HG03342 (cell line): ENCODE measurements at regions not wholly inside any gene's neighbourhood (a gene's known extent, or its start where the extent isn't known, plus 50 kb on each side); places are given as distances from the start of the nearest gene placed in this dataset.
"Not testable (repeated sequence)": the region's sequence is repeated elsewhere in the genome, so short reads cannot be mapped to it uniquely, and the experiment has no call there.

Experiments used
- ATAC-seq: cut with Tn5 transposase; IDR thresholded peaks from one replicate; pipeline ENCODE4 v1.9.1; 2021; ENCODE audit warnings: mild to moderate bottlenecking, moderate library complexity; ENCODE audit not compliant: unreplicated experiment

DNA sequence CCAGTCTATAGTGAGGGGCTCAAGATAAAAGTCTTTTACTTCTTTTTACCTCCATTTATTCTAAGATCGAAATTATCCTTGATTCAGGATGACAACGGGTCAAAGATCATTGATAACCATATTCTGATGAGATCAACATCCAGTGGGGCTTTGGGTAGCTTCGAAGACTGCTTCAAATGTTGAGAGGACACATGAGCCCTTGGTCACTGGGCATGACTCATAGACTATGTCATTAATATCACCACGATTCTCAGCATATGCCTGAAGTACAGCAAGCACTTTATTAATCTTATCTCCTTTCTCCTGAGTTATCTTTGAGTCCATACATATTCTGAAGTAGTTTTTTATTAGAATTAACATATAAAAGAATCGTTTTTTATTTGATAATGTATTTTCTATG is 117.1 kb upstream of the DAB2 start:
- ATAC-seq = no peak

DNA sequence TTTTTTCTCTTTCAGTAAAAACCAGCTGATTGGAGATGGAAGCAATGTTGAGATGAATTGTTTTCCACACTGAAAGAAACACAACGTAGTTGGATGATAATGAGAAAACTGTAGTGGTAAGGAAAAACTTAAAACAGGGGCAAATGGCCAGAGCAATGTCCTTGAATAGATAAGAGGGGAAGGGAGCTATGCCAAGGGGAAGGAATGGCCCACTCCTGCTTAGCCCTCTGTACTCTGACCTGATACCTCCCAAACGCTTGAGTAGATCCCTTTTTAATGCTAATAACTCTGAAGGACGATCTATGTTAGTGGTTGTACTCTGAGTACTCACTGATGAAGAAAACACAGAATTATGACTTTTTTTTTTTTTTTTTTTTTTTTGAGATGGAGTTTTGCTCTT is 114.7 kb upstream of the DAB2 start:
- no peak for ATAC-seq

DNA sequence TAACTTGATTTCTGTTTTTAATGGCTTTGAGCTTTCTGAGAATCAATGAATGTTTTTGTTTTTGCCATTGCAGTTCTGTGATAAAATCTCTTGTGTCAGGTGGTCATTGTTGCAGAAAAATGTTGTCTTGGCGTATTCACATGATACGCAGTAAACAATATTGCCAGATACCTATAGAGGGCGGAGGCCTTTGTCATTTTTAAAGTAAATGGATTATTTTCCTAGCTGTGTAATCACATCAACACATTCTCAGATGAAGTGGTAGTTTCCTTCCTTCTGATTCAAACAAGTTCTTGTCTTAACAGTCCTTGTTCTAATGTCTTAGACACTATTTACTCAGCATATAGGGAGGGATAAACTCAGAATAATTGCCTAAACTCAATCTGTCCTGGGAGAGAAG is 109.9 kb upstream of the DAB2 start:
- ATAC-seq = no peak

DNA sequence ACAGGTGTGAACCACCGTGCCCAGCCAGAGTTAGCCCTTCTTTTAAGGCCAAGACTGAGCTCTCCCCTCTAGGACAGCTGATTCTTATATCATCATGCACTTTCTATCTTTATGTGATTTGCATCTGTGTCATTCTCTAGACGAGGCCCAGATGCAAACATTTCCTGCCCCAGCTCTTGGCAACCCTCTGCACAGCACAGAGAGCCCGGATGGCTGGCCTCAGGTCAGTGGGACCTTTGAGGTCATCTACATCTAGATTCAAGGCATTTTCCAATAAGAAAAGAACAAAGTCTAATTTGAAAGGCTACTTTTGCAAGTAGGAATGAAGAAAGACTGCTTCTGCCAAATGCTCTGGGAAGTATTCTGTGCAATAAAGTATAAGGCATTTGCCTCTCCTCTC is 109.0 kb upstream of the DAB2 start:
- no peak for ATAC-seq

DNA sequence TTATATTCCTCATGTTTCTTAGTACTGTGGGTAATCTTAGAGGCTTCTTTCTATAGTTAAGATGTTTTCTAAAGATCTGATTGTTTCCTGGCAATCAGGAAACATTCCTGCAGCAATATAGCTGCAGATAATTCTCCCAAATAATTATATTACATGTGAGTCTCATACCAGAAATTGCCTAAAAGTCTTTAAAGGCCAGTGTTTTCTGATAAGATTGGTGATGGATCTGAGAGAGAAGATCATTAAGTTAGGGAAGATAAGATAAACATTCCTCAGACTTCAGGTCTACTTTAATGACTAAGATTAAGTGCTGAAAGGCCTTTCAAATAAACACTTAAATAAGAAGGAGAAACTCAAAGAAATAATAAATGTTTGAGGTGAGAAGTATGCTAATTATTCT is 107.7 kb upstream of the DAB2 start:
- ATAC-seq = no peak

DNA sequence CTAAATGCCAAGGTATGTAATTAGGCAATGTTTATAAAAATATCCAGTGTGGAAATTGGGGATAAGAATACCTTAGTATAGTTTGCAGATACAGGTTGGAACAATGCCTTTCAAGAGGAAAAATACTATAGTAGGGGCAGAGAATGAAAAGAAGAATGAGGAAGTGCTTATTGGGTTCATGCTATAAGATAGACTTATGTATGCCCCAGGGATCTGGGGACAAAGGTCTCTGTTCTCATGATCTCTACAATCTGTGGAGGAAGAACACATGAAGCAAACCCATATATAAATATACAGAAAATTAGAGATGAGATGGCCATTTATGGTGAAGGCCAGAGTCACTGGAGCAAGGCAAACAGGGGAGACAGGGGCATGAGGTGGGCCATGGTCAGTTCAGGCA is 106.5 kb upstream of the DAB2 start:
- no peak for ATAC-seq

DNA sequence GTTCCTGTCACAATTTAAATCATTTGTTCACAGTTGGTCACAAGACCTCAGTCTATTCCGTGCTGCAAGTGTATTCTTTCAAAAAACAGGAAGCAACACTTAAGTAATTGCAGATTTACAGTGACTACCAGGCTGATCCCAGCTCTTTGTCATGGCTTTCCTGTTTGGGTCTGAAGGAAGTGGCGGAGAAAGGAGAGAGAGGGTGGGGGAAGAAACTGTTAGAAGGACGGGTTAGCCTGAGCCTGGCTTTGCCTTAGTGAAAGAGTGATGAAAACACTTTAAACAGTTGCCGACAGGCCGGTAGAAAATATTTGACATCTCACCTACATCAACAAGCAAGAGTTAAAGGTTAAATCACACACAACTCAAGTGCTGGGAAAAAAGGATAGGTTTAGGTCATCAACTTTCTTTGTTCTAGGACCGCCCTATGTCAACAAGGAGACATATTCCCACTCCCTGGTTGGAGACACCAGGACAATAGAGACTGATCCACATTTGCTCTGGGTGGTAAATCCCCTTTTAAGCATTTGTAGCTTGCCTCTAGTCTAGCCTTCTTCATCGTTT is 102.2 kb upstream of the DAB2 start:
- ATAC-seq = no peak

DNA sequence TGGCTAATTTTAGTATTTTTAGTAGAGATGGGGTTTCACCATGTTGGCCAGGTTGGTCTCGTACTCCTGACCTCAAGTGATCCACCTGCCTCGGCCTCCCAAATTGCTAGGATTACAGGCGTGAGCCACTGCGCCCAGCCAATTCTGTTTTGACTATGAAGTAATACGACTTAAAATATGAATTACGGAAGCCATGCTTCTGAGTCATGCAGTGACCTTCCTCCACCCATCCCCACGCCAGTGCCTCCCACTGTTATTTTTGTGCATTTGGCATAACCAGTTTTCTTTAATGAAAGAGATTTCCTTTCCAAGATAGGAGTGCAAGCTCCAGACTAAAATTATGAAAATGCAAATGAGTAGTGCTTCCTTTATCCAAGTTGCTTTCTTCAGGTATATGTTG is 101.0 kb upstream of the DAB2 start:
- not testable (repeated sequence) for ATAC-seq

DNA sequence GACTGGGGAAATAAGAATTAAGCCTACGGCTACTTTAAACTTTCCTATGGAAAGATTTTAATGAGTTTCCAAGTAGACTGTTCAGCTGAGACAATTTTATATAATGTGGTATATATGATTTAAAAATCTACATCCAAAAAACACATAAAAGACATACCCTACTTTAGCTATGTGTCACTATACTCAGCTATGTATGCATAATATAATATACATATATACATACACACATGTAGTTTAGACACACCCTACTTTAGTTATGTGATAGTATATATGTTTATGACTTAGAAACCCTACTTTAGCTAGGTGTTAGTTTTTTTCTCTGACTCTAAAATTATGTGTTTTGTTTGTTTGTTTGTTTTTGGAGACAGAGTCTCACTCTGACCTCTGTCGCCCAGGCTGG is 100.5 kb upstream of the DAB2 start:
- no peak for ATAC-seq

DNA sequence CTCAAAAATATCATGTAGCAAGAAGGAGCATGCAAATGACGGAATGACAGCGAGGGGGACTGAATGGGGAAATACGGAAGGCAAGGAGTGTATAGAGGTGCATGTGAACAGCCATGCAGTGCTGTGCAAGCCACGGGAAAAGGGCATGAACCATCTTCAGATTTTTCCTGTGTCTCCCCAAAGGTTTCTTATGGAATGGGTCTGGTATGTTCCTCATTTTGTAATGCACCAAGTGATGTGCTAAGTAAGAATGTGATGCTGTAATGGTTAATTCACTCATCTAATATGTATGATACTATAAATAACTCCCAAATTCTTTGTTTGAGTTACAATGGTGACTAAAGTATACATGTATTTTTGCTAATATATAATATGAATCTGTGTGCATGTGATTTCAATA is 99.0 kb upstream of the DAB2 start:
- no peak for ATAC-seq

DNA sequence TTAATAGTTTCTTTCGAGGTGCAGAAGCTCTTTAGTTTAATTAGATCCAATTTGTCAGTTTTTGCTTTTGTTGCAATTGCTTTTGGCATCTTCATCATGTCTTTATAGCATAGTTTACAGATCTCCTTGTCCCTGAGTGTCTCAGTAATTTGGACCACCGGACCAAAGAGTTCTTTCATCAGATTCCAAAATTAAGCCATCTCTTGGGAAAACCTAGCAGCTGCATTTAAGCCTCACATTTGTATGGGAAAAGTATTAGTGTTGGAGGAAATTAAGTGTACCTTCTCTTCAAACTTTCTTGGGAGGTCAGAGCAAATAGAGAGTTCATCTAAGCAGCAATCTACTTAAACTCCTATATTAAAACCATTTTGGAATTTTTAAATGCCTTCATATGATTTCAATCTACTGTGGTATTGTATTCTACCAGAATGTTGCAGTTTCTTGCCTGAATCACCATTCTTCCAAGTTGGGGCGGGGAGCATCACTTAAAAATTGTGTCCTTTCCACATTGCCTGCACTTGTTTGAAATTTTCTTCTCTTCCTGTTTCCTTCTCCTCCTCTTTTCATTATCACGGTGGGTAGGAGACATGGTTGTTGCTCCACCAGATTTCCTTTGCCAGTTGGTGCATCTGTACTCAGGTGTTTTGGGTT is 97.3 kb upstream of the DAB2 start:
- ATAC-seq = no peak

DNA sequence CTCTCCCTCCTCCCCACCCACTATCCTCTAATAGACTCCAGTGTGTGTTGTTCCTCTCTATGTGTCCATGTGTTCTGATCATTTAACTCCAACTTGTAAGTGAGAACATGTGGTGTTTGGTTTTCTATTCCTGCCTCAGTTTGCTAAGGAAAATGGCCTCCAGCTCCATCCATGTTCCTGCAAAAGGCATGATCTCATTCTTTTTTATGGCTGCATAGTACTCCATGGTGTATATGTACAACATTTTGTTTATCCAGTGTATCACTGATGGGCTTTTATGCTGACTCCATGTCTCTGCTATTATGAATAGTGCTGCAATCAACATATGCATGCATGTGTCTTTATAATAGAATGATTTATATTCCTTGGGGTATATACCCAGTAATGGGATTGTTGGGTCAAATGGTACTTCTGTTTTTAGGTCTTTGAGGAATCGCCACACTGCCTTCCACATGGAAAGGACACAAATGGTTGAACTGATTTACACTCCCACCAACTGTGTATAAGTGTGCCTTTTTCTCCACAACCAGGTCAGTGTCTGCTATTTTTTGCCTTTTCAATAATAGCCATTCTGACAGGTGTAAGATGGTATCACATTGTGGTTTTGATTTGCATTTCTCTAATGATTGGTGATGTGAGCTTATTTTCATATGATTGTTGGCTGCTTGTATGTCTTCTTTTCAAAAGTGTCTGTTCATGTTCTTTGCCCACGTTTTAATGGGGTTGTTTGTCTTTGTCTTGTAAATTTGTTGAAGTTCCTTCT is 96.5 kb upstream of the DAB2 start:
- no peak for ATAC-seq

DNA sequence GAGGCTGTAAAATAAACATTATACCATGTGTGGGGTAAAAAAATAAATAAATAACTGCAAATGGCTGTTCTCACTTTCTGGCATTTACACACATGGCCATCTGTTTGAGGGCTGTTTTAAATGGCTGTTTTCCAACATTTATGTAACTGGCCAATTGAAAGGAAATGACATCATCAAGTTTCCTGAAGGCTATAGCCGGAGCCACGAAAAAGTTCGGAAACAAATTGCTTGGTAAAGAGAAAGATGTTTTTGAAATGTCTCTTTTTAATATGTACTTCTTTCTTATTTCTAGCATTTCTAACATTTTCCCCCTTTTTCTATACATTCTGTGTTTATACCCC is 95.4 kb upstream of the DAB2 start:
- ATAC-seq = no peak

DNA sequence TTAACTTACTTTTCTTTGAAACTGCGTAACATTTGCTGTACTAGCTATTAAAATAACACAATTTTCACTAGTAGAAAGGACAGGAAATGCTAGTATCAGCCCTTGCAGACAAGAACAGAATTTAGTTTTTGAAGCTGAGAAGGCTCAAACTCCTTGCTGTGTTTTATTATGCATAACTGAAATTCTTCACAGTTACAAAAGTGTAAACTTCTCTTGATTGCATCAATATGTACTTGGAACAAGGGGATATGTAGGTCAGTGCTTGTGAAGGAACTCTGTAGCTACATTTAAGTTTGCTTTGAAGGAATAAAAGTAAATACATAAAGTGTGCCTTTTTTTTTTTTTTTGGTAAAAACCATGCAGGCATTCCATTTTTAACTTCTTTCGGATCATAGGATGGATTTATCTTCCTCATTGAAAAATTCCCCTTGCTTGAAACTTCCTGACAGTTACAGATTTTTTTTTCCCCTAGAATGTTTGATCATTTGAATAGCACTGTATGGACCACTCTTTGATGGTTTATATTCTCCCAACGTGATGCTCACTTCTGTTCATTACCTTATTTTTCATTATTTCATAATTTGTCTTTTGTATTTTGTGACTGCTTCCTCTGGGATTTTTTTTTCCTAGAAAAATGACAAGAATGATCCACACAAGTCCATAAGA is 94.9 kb upstream of the DAB2 start:
- ATAC-seq = no peak

DNA sequence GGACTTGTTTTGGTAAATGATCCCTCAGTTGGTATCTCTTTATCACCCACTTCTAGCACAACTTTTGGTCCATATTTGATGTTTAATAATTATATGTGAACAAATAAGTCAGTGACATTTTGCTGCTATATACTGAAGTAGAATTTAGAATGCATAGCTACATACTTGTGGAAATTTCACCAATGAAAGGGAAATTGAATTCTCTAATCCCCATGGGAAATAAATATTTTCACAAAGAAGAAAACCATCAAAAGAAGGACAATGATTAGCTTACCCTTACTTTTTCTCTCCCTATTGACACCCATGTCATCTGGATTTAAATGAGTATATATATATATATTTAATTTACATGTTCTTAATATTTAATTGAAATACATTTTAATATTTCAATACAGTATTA is 94.3 kb upstream of the DAB2 start:
- no peak for ATAC-seq

DNA sequence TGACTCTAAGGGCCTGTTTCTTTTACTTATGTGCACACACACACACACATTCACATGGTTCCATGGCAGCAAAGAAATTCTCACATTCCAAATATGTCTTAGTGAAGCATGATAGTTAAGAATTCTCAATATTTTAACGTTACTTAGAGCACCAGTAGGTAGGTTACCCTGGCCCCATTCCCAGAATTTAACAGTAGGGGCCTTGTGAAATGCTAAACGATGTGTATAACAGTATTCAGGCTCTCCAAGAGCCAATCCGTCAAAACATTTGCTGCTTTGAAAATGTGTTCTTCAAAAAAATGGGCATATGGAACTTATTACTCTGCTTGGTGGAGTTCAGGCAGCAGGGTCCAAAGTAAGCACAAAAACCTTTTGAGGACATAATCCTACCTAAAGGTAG is 93.7 kb upstream of the DAB2 start:
- no peak for ATAC-seq

DNA sequence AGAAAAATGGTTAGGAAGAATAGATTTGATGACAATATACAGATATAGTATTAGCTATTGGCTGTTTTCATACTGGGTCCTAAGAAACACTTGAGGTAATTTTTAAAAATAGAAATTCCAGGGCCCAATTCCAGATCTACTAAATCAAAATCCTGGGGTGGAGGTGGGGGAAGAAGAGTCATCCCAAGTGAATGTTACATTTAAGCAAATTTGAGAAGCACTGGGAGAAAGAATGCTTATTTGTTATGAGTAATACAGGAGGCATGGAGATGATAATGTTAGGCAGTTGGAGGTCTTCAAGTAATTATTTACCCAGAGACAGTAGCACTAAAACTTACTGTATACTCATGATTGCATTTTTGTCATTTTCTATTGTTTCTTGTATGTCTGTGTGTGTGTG is 93.0 kb upstream of the DAB2 start:
- no peak for ATAC-seq

DNA sequence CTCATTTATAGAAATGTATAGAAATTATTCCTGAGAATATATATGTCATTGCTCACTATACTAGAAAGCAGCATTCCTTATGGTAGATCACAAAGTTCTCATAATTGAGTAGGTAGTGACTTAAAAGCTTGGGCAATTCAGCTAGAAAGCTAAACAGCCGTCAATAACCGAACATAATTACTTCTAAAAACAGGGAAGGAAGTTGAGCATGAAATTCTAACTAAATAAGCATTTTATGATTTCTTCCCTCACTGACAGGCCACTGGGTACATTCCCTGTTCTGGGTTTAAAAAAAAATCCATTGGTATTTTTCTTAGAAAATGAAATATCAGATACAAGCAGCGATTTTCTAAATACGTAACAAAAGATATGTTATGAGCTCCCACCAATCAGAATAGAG is 91.1 kb upstream of the DAB2 start:
- no peak for ATAC-seq

DNA sequence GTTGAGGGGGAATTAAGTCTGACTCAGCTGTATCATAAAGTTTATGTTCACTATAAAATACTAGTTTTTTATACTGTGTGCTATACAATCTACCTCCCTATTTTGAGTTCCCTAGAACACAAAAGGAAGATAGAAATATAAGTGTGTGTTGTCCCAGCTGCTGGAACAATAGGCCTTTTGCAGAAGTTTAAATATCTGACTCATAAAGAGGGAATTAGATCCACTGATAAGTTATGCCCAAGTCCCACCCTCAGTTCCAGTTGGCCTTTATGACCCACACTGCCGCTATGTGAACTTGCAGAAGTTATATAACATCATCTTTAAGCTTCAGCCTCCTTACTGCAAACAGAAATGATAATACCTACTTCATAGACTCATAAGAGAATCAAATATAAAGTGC is 88.5 kb upstream of the DAB2 start:
- no peak for ATAC-seq

DNA sequence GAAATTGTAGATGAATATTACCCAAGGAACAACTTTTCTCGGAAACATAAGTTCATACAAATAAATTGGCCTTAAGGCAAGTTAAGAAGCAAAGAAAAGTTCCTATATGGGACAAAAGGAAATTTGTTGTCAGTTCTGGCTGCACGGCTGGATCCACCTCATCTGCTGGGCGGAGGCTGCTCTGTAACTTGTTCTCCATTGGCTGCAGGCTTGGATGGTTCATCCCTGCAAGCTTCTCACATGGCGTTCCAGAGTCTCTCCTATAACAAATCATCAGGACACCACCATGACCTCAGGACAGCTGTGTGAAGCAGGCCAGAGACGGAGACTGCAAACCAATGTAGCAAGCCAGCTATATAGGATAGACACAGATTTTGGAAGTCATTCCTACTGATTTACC is 81.4 kb upstream of the DAB2 start:
- no peak for ATAC-seq

DNA sequence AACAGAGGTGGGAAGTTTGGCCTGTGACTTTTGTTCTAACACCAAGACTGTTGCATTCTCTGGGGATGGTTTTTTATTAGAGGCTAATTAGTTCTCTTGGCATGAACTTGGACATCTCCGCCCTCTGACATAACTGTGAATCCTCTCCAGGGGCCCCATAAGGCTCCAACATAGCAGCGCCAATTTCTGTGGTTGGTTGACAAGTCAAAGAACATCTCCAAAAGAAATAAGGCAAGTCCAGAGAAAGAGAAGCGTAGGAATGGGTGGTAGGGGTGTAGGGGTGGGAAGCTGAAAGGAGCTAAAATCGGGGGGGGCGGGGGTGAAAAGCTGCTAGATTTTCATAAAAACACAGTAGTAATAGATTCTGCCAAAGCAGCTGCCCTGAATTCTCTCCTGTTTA is 81.0 kb upstream of the DAB2 start:
- ATAC-seq = no peak

DNA sequence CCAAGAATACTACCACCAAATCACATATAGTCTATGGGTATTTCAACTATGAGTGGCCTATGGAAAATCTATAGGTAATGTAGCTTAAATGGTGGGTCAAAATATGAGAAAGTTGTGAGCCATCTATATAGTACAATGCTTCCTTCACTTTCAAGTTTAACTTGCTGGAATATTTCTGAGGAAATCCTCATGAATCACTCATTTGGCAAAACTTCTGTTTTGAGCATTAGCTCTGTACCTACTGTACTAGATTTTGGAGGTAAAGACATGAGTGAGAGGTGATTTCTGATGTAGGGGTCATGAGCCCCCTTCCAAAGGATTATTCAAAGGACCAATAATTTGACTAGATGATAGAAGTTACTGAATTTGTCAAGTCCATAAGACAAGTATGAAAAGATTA is 80.6 kb upstream of the DAB2 start:
- no peak for ATAC-seq
